Right lobe of liver (tissue), 6 donors: ENCODE measurements at regions not wholly inside any gene's neighbourhood (a gene's known extent, or its start where the extent isn't known, plus 50 kb on each side); places are given as distances from the start of the nearest gene placed in this dataset.
A peak's percentile ranks its signal among the peaks of the same experiment; 100 is the strongest.

Experiments
- ATAC-seq, 4 donors: fragments of 200-7000 bp; cut with Tn5 transposase; one replicate each; pipeline ENCODE4 v1.9.1; 2020; ENCODE audit warnings: mild to moderate bottlenecking in 4 of 4, moderate library complexity in 4 of 4
- DNase-seq, 3 donors: peaks; one replicate each; pipeline ENCODE4 v3.0.0-alpha.2; 2020
- H3K27ac ChIP-seq, 3 donors: fragments of 200-600 bp; one replicate each; pipeline ENCODE4 v1.8.0; 2022
- H3K27me3 ChIP-seq, 2 donors: fragments of 200-600 bp; one replicate each; pipeline ENCODE4 v1.8.0; 2022
- H3K36me3 ChIP-seq, 4 donors: fragments of 200-600 bp; sonication (generic) in 1 of 4; one replicate each; pipeline versions ENCODE4 v1.5.1 to v1.8.0; 2017 to 2022; ENCODE audit warnings: control low read depth in 1 of 4
- H3K4me1 ChIP-seq, 4 donors: fragments of 200-600 bp; sonication (generic) in 1 of 4; one replicate each; pipeline versions ENCODE4 v1.5.1 to v1.8.0; 2017 to 2022; ENCODE audit warnings: control low read depth in 1 of 4
- H3K4me3 ChIP-seq, 3 donors: fragments of 200-600 bp; one replicate each; pipeline ENCODE4 v1.8.0; 2022
- H3K9me3 ChIP-seq, 4 donors: fragments of 200-600 bp; sonication (generic) in 1 of 4; one replicate each; pipeline versions ENCODE4 v1.5.1 to v1.8.0; 2017 to 2022; ENCODE audit warnings: control low read depth in 1 of 4
- CTCF ChIP-seq, 4 donors: fragments of 200-600 bp in 3 of 4; fragments of 450-650 bp in 1 of 4; IDR thresholded peaks; one replicate each; pipeline versions ENCODE4 v1.5.1 to v1.8.0; 2016 to 2022; ENCODE audit warnings: antibody characterized with exemption in 4 of 4, mild to moderate bottlenecking in 2 of 4
- POLR2A ChIP-seq: fragments of 450-650 bp; IDR thresholded peaks from one replicate; pipeline ENCODE4 v1.6.1; 2017; ENCODE audit warnings: antibody characterized with exemption, mild to moderate bottlenecking
- WGBS: methylation state at CpG from one replicate; pipeline ENCODE4 v1.1.6; 2018; ENCODE audit warnings: low coverage, low lambda C conversion rate; ENCODE audit not compliant: insufficient coverage; ENCODE audit errors: missing lambda C conversion rate; 5-methylcytosine and 5-hydroxymethylcytosine counted together
- intact Hi-C, 2 donors: fragments of 100-400 bp; cut with DNase I; formaldehyde crosslinking; loops; one replicate each; pipeline versions ENCODE4 v1.11.2 to v1.14.1; 2022
- donor health status: DM: no; HTN: yes; CAD: no.
- donor health status: DM: no; HTN: no; CAD: no.
- donor health status: DM: no; HTN: no; CAD: no.
- donor health status: DM: no; HTN: yes; CAD: no.
- donor health status: DM: no; HTN: yes; CAD: no.

- Histone ChIP-seq H3K9me3 (no peaks in the 10 kb centered on the region), H3K36me3 (no peaks in the 10 kb centered on the region), H3K4me3 (no peak overlapping the region), H3K27ac (no peak overlapping the region), H3K27me3 (no peaks in the 10 kb centered on the region), H3K4me1 (no peaks in the 10 kb centered on the region)
- TF ChIP-seq CTCF (IDR thresholded peaks at IDR 0.05): no peak
- no peak for TF ChIP-seq POLR2A
- ATAC-seq: no peak
- WGBS: 68% methylated on average over 3 of the region's 3 CpGs
- DNase-seq: no peak
- intact Hi-C loops: no loop called here
These were observed 190.8 kb downstream of the MATN1 start for GRCh38 chr1:30532621-30533020.

GRCh38 chr1:30527511-30528140 lies 195.8 kb downstream of the MATN1 start:
- Histone ChIP-seq H3K4me1 (peaks cover 0 to 7% (median 3%) of the 10 kb centered on the region in 4 donors), H3K9me3 (no peaks in the 10 kb centered on the region), H3K27me3 (no peaks in the 10 kb centered on the region), H3K36me3 (no peaks in the 10 kb centered on the region), H3K4me3 (no peak overlapping the region), H3K27ac (no peak overlapping the region)
- TF ChIP-seq POLR2A: no peak
- no peak for TF ChIP-seq CTCF (IDR thresholded peaks at IDR 0.05)
- DNase-seq: peak in 1 of 3 donors; percentile 24
- intact Hi-C loops: no loop called here
- 55% methylated on average over 4 of the region's 13 CpGs for WGBS
- ATAC-seq: no peak

GRCh38 chr1:30526652-30527345 lies 196.6 kb downstream of the MATN1 start:
- TF ChIP-seq POLR2A: no peak
- TF ChIP-seq CTCF (IDR thresholded peaks at IDR 0.05): no peak
- intact Hi-C loops: no loop called here
- Histone ChIP-seq H3K27ac (no peak overlapping the region), H3K4me3 (no peak overlapping the region), H3K9me3 (no peaks in the 10 kb centered on the region), H3K27me3 (no peaks in the 10 kb centered on the region), H3K36me3 (no peaks in the 10 kb centered on the region), H3K4me1 (peaks cover 0 to 14% (median 3%) of the 10 kb centered on the region in 4 donors)
- DNase-seq (peak in 1 of 3 donors; percentile 20), ATAC-seq (no peak)
- WGBS: 11% methylated on average over 3 of the region's 6 CpGs

GRCh38 chr1:30525971-30526651 lies 197.3 kb downstream of the MATN1 start:
- Histone ChIP-seq H3K4me1 (peaks cover 0 to 15% (median 3%) of the 10 kb centered on the region in 4 donors), H3K4me3 (no peak overlapping the region), H3K27me3 (no peaks in the 10 kb centered on the region), H3K36me3 (no peaks in the 10 kb centered on the region), H3K9me3 (no peaks in the 10 kb centered on the region), H3K27ac (no peak overlapping the region)
- 67% methylated on average over 2 of the region's 10 CpGs for WGBS
- peak in 2 of 4 donors; percentile 43 to 44 for ATAC-seq
- TF ChIP-seq POLR2A: no peak
- intact Hi-C loops: no loop called here
- DNase-seq: peak in 1 of 3 donors; percentile 28

GRCh38 chr1:30525631-30525970 lies 197.8 kb downstream of the MATN1 start:
- no peaks in the 10 kb centered on the region for H3K36me3 ChIP-seq
- WGBS: no CpG with 5 or more reads among the region's 4 CpGs
- no peaks in the 10 kb centered on the region for H3K9me3 ChIP-seq
- ATAC-seq (no peak), DNase-seq (peak in 1 of 3 donors; percentile 31)
- no peak overlapping the region for H3K4me3 ChIP-seq
- intact Hi-C loops: no loop called here
- no peak overlapping the region for H3K27ac ChIP-seq
- TF ChIP-seq POLR2A (no peak), CTCF (IDR thresholded peaks at IDR 0.05) (no peak)
- no peaks in the 10 kb centered on the region for H3K27me3 ChIP-seq
- peaks cover 0 to 15% (median 3%) of the 10 kb centered on the region in 4 donors for H3K4me1 ChIP-seq
